ENCODE measurements at regions not wholly inside any gene's neighbourhood (a gene's known extent, or its start where the extent isn't known, plus 50 kb on each side); places are given as distances from the start of the nearest gene placed in this dataset.
"Not testable (repeated sequence)": the region's sequence is repeated elsewhere in the genome, so short reads cannot be mapped to it uniquely, and the experiment has no call there.

DNA sequence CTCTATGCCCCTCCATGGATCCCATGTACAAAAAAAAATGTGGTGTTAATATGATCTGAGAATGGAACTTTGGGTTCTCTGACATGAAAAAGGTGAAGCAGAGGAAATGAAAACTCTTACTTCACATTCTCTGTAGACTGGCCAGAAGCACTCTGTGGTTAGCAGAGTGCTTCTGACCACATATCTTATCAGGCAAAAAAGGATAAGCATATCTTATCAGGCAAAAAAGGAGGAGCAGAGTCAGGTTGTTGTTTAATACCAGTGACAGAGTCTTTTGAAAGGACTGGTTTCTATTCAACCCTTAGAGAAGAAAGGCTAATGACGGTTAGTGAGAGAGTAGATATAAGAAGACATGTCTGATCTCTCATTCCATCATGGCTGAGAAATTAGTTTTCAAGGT is 1404.8 kb downstream of the SLITRK1 start:
- Histone ChIP-seq H3K27me3 (no peaks in the 10 kb centered on the region), H3K9me3 (no peaks in the 10 kb centered on the region), H3K27ac (no peak overlapping the region), H3K36me3 (no peaks in the 10 kb centered on the region), H3K4me1 (no peaks in the 10 kb centered on the region), H3K4me3 (no peak overlapping the region)
- DNase-seq (no peak), FAIRE-seq (no peak), ATAC-seq (no peak)
- WGBS, 2 donors, result 56 to 58% methylated on average over 1 of the region's 1 CpG
- TF ChIP-seq, protein P1, sequence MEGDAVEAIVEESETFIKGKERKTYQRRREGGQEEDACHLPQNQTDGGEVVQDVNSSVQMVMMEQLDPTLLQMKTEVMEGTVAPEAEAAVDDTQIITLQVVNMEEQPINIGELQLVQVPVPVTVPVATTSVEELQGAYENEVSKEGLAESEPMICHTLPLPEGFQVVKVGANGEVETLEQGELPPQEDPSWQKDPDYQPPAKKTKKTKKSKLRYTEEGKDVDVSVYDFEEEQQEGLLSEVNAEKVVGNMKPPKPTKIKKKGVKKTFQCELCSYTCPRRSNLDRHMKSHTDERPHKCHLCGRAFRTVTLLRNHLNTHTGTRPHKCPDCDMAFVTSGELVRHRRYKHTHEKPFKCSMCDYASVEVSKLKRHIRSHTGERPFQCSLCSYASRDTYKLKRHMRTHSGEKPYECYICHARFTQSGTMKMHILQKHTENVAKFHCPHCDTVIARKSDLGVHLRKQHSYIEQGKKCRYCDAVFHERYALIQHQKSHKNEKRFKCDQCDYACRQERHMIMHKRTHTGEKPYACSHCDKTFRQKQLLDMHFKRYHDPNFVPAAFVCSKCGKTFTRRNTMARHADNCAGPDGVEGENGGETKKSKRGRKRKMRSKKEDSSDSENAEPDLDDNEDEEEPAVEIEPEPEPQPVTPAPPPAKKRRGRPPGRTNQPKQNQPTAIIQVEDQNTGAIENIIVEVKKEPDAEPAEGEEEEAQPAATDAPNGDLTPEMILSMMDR (IDR thresholded peaks at IDR 0.05), result no peak
- intact Hi-C loops (cut with DNase I), result no loop called here

DNA sequence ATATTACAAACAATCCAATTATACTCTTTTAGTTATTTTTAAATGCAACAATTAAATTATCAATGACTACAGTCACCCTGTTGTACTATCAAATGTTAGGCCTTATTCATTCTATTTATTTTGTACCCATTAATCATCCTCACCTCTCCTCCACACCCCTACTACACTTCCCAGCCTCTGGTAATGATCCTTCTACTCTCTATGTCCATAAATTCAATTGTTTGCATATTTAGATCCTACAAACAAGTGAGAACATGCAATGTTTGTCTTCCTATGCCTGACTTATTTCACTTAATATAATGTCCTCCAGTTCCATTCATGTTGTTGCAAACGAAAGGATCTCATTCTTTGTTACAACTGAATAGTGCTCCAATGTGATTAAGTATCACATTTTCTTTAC is 1414.6 kb downstream of the SLITRK1 start:
- intact Hi-C loops (cut with DNase I), result no loop called here

DNA sequence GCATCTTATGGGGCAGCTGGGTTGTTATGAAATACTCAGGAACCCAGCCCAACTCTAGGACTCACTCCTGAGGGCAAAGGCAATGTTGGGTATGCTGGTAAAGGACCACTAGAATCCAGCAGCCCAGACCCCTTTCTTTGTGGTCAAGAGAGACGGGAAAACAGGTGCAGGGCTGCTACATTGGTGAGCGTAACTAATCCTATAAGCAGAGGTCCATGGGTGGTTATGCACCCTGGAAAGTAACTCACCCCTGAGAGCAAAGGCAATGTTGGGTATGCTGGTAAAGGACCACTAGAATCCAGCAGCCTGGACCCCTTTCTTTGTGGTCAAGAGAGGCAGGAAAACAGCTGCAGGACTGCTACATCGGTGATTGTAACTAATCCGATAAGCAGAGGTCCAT is 1422.7 kb downstream of the SLITRK1 start:
- FAIRE-seq; H3K9me3 ChIP-seq; ATAC-seq; intact Hi-C loops (cut with DNase I); DNase-seq; H3K27ac ChIP-seq; H3K36me3 ChIP-seq; H3K4me1 ChIP-seq; H3K27me3 ChIP-seq; H3K4me3 ChIP-seq: not testable (repeated sequence)
- 72 to 76% methylated on average over 4 of the region's 4 CpGs for WGBS, 2 donors

More for the DNA sequence above, 1414.6 kb downstream of the SLITRK1 start:
- H3K9me3 ChIP-seq, result no peaks in the 10 kb centered on the region
- 36 to 48% methylated on average over 1 of the region's 1 CpG for whole genome bisulfite sequencing, 2 donors
- TF ChIP-seq, protein P1 (IDR thresholded peaks at IDR 0.05), result no peak
- H3K27me3 ChIP-seq, result no peaks in the 10 kb centered on the region
- no peak for DNase-seq
- no peaks in the 10 kb centered on the region for H3K36me3 ChIP-seq
- ATAC-seq, result no peak
- no peak overlapping the region for H3K27ac ChIP-seq
- H3K4me1 ChIP-seq, result no peaks in the 10 kb centered on the region
- no peak for FAIRE-seq
- no peak overlapping the region for H3K4me3 ChIP-seq

DNA sequence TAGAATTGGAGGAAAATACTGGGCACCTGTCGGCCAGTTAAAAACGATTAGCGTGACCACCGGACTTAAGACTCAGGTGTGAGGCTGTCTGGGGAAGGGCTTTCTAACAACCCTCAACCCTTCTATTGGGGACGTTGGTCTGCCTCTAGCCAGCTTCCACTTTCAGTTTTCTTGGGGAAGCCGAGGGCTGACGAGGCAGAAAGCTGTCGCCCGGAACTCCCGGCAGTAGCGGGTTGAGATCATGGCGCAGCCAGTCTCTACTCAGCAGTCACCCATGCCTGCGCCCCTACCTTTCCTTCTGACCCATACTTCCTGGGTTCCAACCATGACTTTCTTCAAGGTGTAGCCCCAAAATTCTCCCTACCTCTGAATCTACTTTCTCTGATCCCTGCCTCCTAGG is 1424.1 kb downstream of the SLITRK1 start:
- H3K36me3 ChIP-seq, result no peaks in the 10 kb centered on the region
- H3K4me1 ChIP-seq, result no peaks in the 10 kb centered on the region
- intact Hi-C loops (cut with DNase I), result no loop called here
- ATAC-seq (no peak), DNase-seq (no peak), FAIRE-seq (no peak)
- H3K9me3 ChIP-seq, result no peaks in the 10 kb centered on the region
- no peak overlapping the region for H3K4me3 ChIP-seq
- no peaks in the 10 kb centered on the region for H3K27me3 ChIP-seq
- H3K27ac ChIP-seq, result no peak overlapping the region
- WGBS, 2 donors, result 84 to 91% methylated on average over 13 of the region's 13 CpGs
- TF ChIP-seq, protein P1 (IDR thresholded peaks at IDR 0.05), result no peak

DNA sequence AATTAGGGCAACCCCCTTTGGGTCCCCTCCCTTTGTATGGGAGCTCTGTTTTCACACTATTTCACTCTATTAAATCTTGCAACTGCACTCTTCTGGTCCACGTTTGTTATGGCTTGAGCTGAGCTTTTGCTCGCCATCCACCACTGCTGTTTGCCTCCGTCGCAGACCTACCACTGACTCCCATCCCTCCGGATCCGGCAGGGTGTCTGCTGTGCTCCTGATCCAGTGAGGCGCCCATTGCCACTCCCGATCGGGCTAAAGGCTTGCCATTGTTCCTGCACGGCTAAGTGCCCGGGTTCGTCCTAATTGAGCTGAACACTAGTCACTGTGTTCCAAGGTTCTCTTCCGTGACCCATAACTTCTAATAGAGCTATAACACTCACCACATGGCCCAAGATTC is 1424.7 kb downstream of the SLITRK1 start:
- H3K27me3 ChIP-seq; H3K9me3 ChIP-seq; H3K27ac ChIP-seq; H3K4me1 ChIP-seq; intact Hi-C loops (cut with DNase I); FAIRE-seq; H3K36me3 ChIP-seq; ATAC-seq; H3K4me3 ChIP-seq: not testable (repeated sequence)
- WGBS, 2 donors, result 68 to 85% methylated on average over 13 of the region's 13 CpGs
- DNase-seq, result peak in 1 of 6 donors; percentile 20

DNA sequence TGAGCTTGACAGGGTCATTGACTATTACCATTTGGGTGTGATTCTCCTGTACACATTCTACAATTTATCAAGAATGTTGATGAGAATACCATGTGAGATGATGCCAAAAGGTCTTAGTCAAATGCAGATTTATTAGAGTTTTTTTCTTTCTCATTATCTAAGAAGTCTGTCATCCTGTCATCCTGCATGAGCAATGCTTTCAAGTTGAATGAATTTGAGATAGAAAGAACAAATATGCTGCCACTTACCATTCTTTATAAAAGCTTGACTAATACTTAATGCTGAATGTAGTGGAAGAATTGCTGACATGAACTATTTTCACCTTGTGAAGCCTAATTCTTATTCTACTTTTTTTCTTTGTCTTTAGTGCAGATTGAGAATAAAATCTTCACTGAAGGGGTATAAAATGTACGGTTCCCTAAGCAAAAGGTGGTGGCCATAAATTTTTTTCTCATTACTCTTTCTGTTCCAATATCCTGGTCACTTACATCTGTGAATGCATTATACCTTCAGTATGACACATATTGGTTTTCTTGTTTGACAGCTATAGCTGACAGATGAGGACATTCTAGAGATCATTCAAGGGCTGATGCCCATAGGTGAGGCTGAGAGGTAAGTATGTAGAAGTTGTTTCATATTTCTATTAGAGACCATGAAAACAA is 1434.7 kb downstream of the SLITRK1 start:
- Histone ChIP-seq H3K9me3 (peaks cover 0 to 3% (median 0%) of the 10 kb centered on the region in 4 donors), H3K27me3 (no peaks in the 10 kb centered on the region), H3K36me3 (no peaks in the 10 kb centered on the region), H3K4me1 (no peaks in the 10 kb centered on the region), H3K27ac (no peak overlapping the region), H3K4me3 (no peak overlapping the region)
- WGBS, 2 donors, result 33 to 49% methylated on average over 1 of the region's 1 CpG
- intact Hi-C loops (cut with DNase I), result no loop called here
- FAIRE-seq (no peak), ATAC-seq (no peak), DNase-seq (no peak)
- TF ChIP-seq, protein P1 (IDR thresholded peaks at IDR 0.05), result no peak

All from pancreas (tissue), 10 donors.